Progenitor cell of endocrine pancreas (in vitro differentiated cells): ENCODE measurements at regions not wholly inside any gene's neighbourhood (a gene's known extent, or its start where the extent isn't known, plus 50 kb on each side); places are given as distances from the start of the nearest gene placed in this dataset.

Experiments
- DNase-seq: peaks from one replicate; pipeline ENCODE4 v3.0.0; 2021; ENCODE audit warnings: low spot score; ENCODE audit not compliant: unreplicated experiment
- H3K27ac Mint-ChIP-seq: 2 replicates; pipeline ENCODE4 v1.8.0; 2021; ENCODE audit warnings: mild to moderate bottlenecking, moderate library complexity, mixed read lengths
- H3K27me3 Mint-ChIP-seq: 2 replicates; pipeline ENCODE4 v1.8.0; 2021; ENCODE audit warnings: mixed read lengths
- H3K36me3 Mint-ChIP-seq: 2 replicates; pipeline ENCODE4 v1.8.0; 2022; ENCODE audit warnings: mixed read lengths; ENCODE audit not compliant: insufficient read depth
- H3K4me1 Mint-ChIP-seq: 2 replicates; pipeline ENCODE4 v1.8.0; 2021; ENCODE audit warnings: low read depth, mixed read lengths
- H3K4me3 Mint-ChIP-seq: 2 replicates; pipeline ENCODE4 v1.8.0; 2021; ENCODE audit warnings: low read depth, mild to moderate bottlenecking, moderate library complexity, mixed read lengths
- H3K9me3 Mint-ChIP-seq: 2 replicates; pipeline ENCODE4 v1.8.0; 2021; ENCODE audit warnings: low read depth, mixed read lengths
- TF ChIP-seq, protein P1 (sequence below): fragments of 200-600 bp; sonication (generic); IDR thresholded peaks from one replicate; pipeline ENCODE4 v1.5.0; 2021; ENCODE audit warnings: antibody characterized with exemption, mild to moderate bottlenecking; ENCODE audit not compliant: unreplicated experiment

DNA sequence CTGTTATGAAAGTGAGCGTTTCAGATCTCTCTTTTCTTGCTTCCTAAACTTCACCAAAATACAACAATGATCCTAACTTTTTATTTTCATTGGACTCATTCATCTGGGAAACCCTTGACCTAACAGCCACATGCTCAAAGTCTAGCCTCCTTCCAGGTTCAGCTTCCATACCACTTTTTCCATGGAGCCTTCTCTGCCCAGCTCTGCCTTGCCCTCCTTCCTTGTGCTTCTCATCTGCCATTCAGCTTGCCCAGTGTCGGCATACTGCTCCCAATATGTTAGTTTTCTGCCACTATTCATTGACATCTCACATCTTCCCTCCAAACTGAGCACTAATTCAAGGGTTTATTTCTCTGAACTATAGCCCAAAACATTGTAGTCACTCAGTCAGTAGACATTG, 214.7 kb downstream of the RAD51AP2 start:
- peaks cover 15% of the 10 kb centered on the region for H3K4me1 Mint-ChIP-seq
- H3K36me3 Mint-ChIP-seq = no peaks in the 10 kb centered on the region
- DNase-seq = no peak
- no peak overlapping the region for H3K27ac Mint-ChIP-seq
- H3K9me3 Mint-ChIP-seq = no peaks in the 10 kb centered on the region
- TF ChIP-seq, protein P1, sequence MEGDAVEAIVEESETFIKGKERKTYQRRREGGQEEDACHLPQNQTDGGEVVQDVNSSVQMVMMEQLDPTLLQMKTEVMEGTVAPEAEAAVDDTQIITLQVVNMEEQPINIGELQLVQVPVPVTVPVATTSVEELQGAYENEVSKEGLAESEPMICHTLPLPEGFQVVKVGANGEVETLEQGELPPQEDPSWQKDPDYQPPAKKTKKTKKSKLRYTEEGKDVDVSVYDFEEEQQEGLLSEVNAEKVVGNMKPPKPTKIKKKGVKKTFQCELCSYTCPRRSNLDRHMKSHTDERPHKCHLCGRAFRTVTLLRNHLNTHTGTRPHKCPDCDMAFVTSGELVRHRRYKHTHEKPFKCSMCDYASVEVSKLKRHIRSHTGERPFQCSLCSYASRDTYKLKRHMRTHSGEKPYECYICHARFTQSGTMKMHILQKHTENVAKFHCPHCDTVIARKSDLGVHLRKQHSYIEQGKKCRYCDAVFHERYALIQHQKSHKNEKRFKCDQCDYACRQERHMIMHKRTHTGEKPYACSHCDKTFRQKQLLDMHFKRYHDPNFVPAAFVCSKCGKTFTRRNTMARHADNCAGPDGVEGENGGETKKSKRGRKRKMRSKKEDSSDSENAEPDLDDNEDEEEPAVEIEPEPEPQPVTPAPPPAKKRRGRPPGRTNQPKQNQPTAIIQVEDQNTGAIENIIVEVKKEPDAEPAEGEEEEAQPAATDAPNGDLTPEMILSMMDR = no peak
- no peak overlapping the region for H3K4me3 Mint-ChIP-seq
- peaks cover 15% of the 10 kb centered on the region for H3K27me3 Mint-ChIP-seq

DNA sequence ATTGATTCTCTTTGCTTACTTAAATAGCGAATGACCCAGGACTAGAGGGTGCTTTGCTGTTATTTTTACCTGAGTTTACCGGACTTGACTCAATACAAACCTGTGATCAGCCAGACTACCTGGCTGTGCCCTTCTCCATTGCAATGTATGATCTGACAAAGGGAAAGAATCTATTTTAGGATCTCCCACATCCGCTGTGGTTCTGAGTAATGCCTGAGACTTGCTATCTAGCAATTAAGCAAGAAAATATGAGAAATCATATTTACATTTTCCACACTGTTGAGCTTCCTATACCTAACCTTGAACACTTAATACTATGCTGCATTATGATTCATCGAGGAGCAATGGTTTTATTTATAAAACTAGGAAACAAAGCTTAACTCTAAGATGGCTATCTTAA, 215.2 kb downstream of the RAD51AP2 start:
- DNase-seq = no peak
- no peak overlapping the region for H3K27ac Mint-ChIP-seq
- H3K36me3 Mint-ChIP-seq = no peaks in the 10 kb centered on the region
- H3K27me3 Mint-ChIP-seq = peaks cover 15% of the 10 kb centered on the region
- no peak overlapping the region for H3K4me3 Mint-ChIP-seq
- no peaks in the 10 kb centered on the region for H3K9me3 Mint-ChIP-seq
- H3K4me1 Mint-ChIP-seq = peaks cover 15% of the 10 kb centered on the region
- TF ChIP-seq, protein P1 = no peak

DNA sequence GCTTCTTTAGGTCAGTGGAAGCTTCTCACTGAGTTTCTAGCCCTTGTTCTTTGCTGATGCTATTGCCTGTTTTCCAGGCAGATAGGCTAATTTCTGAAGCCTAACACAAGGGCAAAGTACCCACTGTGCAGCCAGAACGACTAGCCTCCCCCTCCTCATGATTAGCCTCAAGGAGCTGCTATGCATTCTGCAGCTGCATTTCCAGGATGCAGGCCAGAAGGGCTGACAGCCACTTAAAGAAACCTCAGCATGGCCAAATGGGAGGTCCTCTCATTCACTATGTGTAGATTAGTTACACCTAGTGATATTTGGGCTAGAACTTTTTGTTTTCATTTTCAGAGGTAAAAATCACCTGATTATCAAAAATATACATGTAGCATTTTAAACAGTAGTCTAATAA, 216.0 kb downstream of the RAD51AP2 start:
- no peak overlapping the region for H3K27ac Mint-ChIP-seq
- no peaks in the 10 kb centered on the region for H3K36me3 Mint-ChIP-seq
- no peaks in the 10 kb centered on the region for H3K9me3 Mint-ChIP-seq
- peaks cover 15% of the 10 kb centered on the region for H3K4me1 Mint-ChIP-seq
- DNase-seq = no peak
- TF ChIP-seq, protein P1 = no peak
- H3K27me3 Mint-ChIP-seq = peaks cover 14% of the 10 kb centered on the region
- no peak overlapping the region for H3K4me3 Mint-ChIP-seq

DNA sequence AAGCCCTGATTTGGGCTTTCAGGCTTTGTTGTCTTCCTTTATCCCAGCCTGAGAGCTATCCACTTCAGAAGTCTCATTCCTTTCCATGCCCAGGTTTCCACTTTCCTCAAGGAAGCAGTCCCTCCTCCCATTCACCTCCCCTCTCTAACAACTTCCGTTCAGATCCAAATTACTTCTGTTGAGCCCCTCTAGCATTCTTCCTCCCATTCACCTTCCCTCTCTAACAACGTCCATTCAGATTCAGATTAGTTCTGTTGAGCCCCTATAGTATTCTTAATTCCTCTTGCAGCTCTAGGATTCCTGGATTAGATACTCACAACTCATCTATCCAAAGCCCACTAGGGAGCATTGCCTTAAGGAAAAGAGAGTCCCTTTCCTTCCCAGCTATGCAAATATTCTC, 216.8 kb downstream of the RAD51AP2 start:
- DNase-seq = no peak
- no peaks in the 10 kb centered on the region for H3K36me3 Mint-ChIP-seq
- H3K27me3 Mint-ChIP-seq = peaks cover 12% of the 10 kb centered on the region
- no peak overlapping the region for H3K4me3 Mint-ChIP-seq
- peaks cover 11% of the 10 kb centered on the region for H3K4me1 Mint-ChIP-seq
- no peaks in the 10 kb centered on the region for H3K9me3 Mint-ChIP-seq
- no peak overlapping the region for H3K27ac Mint-ChIP-seq
- TF ChIP-seq, protein P1 = no peak

DNA sequence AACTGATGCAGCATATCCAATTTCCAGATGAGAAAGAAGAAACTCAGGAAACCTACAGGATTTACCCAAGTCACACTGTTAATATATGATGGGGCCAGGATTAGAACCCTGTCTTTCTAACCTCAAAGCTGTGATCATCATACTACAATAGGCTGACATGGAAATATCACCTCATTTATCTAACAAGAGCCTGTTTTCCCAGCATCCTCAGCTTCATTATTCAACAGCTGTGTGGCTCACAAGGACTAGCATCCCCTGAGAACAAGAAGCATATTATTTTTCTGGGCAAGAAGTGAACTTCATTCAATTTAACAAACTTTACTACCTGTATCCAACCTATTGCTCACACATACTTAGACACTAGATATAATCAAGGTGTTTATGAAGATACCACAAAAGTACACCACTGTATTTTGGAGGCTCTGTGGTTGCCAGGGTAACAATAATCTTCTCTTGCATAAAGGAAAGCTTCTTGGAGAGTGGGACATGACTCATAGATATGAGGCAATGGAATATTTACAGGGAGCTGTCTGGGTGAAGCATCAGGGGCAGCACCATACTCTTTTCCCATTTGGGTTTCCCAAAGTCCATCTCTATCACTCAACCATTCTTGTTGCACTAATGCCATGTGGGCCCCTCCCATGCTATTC, 218.2 kb downstream of the RAD51AP2 start:
- no peaks in the 10 kb centered on the region for H3K36me3 Mint-ChIP-seq
- TF ChIP-seq, protein P1 = no peak
- DNase-seq = no peak

More for the DNA sequence above, 218.2 kb downstream of the RAD51AP2 start:
- no peak overlapping the region for H3K27ac Mint-ChIP-seq
- no peaks in the 10 kb centered on the region for H3K9me3 Mint-ChIP-seq
- H3K4me1 Mint-ChIP-seq = peaks cover 3% of the 10 kb centered on the region
- no peak overlapping the region for H3K4me3 Mint-ChIP-seq
- H3K27me3 Mint-ChIP-seq = peaks cover 12% of the 10 kb centered on the region
